Fibroblast of skin of scalp (primary cell): ENCODE measurements at regions not wholly inside any gene's neighbourhood (a gene's known extent, or its start where the extent isn't known, plus 50 kb on each side); places are given as distances from the start of the nearest gene placed in this dataset.
"Not testable (repeated sequence)": the region's sequence is repeated elsewhere in the genome, so short reads cannot be mapped to it uniquely, and the experiment has no call there.

Experiments used
- DNase-seq: peaks from one replicate; pipeline ENCODE4 v3.0.0-alpha.2; 2013

- DNase-seq = not testable (repeated sequence)
Measured at GRCh38 chr3:180424305-180424704, 177.7 kb upstream of the TTC14 start.

GRCh38 chr3:180430896-180431295 is 171.1 kb upstream of the TTC14 start:
- DNase-seq = no peak

GRCh38 chr3:180433152-180433551 is 168.8 kb upstream of the TTC14 start:
- peak; percentile 76 for DNase-seq

GRCh38 chr3:180447136-180447535 is 154.8 kb upstream of the TTC14 start:
- peak; percentile 47 for DNase-seq

GRCh38 chr3:180448407-180448806 is 153.6 kb upstream of the TTC14 start:
- not testable (repeated sequence) for DNase-seq

GRCh38 chr3:180457225-180457624 is 144.7 kb upstream of the TTC14 start:
- DNase-seq = no peak

- no peak for DNase-seq
Measured at GRCh38 chr3:180466401-180467011, 135.5 kb upstream of the TTC14 start.

- DNase-seq = no peak
Measured at GRCh38 chr3:180467177-180467576, 134.8 kb upstream of the TTC14 start.

- no peak for DNase-seq
Measured at GRCh38 chr3:180469149-180469548, 132.8 kb upstream of the TTC14 start.

- DNase-seq = no peak
Measured at GRCh38 chr3:180478695-180479094, 123.3 kb upstream of the TTC14 start.

GRCh38 chr3:180492047-180492446 is 109.9 kb upstream of the TTC14 start:
- DNase-seq = no peak

- no peak for DNase-seq
Measured at GRCh38 chr3:180496995-180497394, 105.0 kb upstream of the TTC14 start.

- DNase-seq = no peak
Measured at GRCh38 chr3:180516368-180516767, 85.6 kb upstream of the TTC14 start.

GRCh38 chr3:180523040-180523439 is 78.9 kb upstream of the TTC14 start:
- no peak for DNase-seq

GRCh38 chr3:180528843-180529242 is 73.1 kb upstream of the TTC14 start:
- DNase-seq = no peak

- no peak for DNase-seq
Measured at GRCh38 chr3:180529778-180530177, 72.2 kb upstream of the TTC14 start.

GRCh38 chr3:180530276-180530675 is 71.7 kb upstream of the TTC14 start:
- DNase-seq = no peak

GRCh38 chr3:180531303-180532278 is 70.4 kb upstream of the TTC14 start:
- no peak for DNase-seq

GRCh38 chr3:180534828-180535227 is 67.1 kb upstream of the TTC14 start:
- DNase-seq = no peak

GRCh38 chr3:180538493-180538892 is 63.5 kb upstream of the TTC14 start:
- DNase-seq = no peak

- DNase-seq = no peak
Measured at GRCh38 chr3:180543877-180544276, 58.1 kb upstream of the TTC14 start.

- DNase-seq = no peak
Measured at GRCh38 chr3:180546863-180547262, 55.1 kb upstream of the TTC14 start.

- DNase-seq = peak; percentile 4
Measured at GRCh38 chr3:180548050-180548449, 53.9 kb upstream of the TTC14 start.
